Neural cell (in vitro differentiated cells): ENCODE measurements at regions not wholly inside any gene's neighbourhood (a gene's known extent, or its start where the extent isn't known, plus 50 kb on each side); places are given as distances from the start of the nearest gene placed in this dataset.

Experiments
- H2AFZ ChIP-seq: fragments of 200-600, 300-800 bp; sonication (generic), shearing (Covaris generic); 2 replicates; pipeline ENCODE4 v1.6.0; 2014; ENCODE audit warnings: low read depth, mild to moderate bottlenecking, antibody characterized with exemption, low read length, moderate library complexity
- H3F3A ChIP-seq: fragments of 200-600 bp; shearing (Covaris generic); 2 replicates; pipeline ENCODE4 v1.6.1; 2016; ENCODE audit warnings: mild to moderate bottlenecking, moderate library complexity, mixed read lengths, antibody characterized with exemption, low read length; ENCODE audit not compliant: insufficient read depth, poor library complexity, severe bottlenecking
- H3K27ac ChIP-seq: fragments of 200-600, 300-800 bp; sonication (generic), shearing (Covaris generic); 2 replicates; pipeline ENCODE4 v1.5.1; 2014; ENCODE audit warnings: mild to moderate bottlenecking, low read length, moderate library complexity
- H3K27me3 ChIP-seq: fragments of 300-800, 200-600 bp; sonication (generic), shearing (Covaris generic); 2 replicates; pipeline ENCODE4 v1.6.0; 2014; ENCODE audit warnings: mild to moderate bottlenecking, low read depth, low read length, moderate library complexity; ENCODE audit not compliant: insufficient read depth
- H3K36me3 ChIP-seq: fragments of 300-800, 200-600 bp; sonication (generic), shearing (Covaris generic); 2 replicates; pipeline ENCODE4 v1.5.1; 2014; ENCODE audit warnings: mild to moderate bottlenecking, antibody characterized with exemption, low read length, moderate library complexity; ENCODE audit not compliant: insufficient read depth
- H3K4me2 ChIP-seq: fragments of 300-800, 200-600 bp; sonication (generic), shearing (Covaris generic); 2 replicates; pipeline ENCODE4 v1.6.0; 2014; ENCODE audit warnings: mild to moderate bottlenecking, low read length
- H3K4me3 ChIP-seq: fragments of 300-800, 200-600 bp; sonication (generic), shearing (Covaris generic); 2 replicates; pipeline ENCODE4 v1.5.1; 2014; ENCODE audit warnings: mild to moderate bottlenecking, low read length, moderate library complexity
- H3K79me2 ChIP-seq: fragments of 200-600 bp; shearing (Covaris generic); replicated peaks from 2 replicates; pipeline ENCODE4 v1.6.0; 2014; ENCODE audit warnings: mild to moderate bottlenecking, low read length, moderate library complexity; ENCODE audit not compliant: insufficient read depth
- H3K9ac ChIP-seq: fragments of 300-800, 200-600 bp; sonication (generic), shearing (Covaris generic); 2 replicates; pipeline ENCODE4 v1.6.1; 2016; ENCODE audit warnings: mild to moderate bottlenecking, low read length, mixed read lengths
- H3K9me2 ChIP-seq: fragments of 200-600 bp; shearing (Covaris generic); 2 replicates; pipeline ENCODE4 v1.6.1; 2016; ENCODE audit warnings: mild to moderate bottlenecking, low read length, mixed read lengths; ENCODE audit not compliant: insufficient read depth
- H3K9me3 ChIP-seq: fragments of 200-600, 300-800 bp; sonication (generic), shearing (Covaris generic); 2 replicates; pipeline ENCODE4 v1.6.1; 2016; ENCODE audit warnings: mild to moderate bottlenecking, mixed run types, low read length, moderate library complexity, mixed read lengths
- H4K20me1 ChIP-seq: fragments of 200-600 bp; shearing (Covaris generic); 2 replicates; pipeline ENCODE4 v1.6.1; 2016; ENCODE audit warnings: mild to moderate bottlenecking, mixed run types; ENCODE audit not compliant: insufficient read depth
- EP300 ChIP-seq: fragments of 450-650 bp; conservative IDR thresholded peaks from 2 replicates; pipeline ENCODE4 v1.6.1; 2014; ENCODE audit warnings: antibody characterized with exemption, mild to moderate bottlenecking, moderate library complexity; ENCODE audit not compliant: poor library complexity, severe bottlenecking
- EZH2 ChIP-seq: fragments of 200-600, 300-800 bp; shearing (Covaris generic), sonication (generic); IDR thresholded peaks from 2 replicates; pipeline ENCODE4 v1.6.1; 2014; ENCODE audit warnings: antibody characterized with exemption, low read length, borderline replicate concordance, mild to moderate bottlenecking; ENCODE audit not compliant: insufficient read depth, poor library complexity, severe bottlenecking
- MXI1 ChIP-seq: fragments of 450-650 bp; conservative IDR thresholded peaks from 2 replicates; pipeline ENCODE4 v1.6.1; 2014; ENCODE audit warnings: antibody characterized with exemption, mild to moderate bottlenecking; ENCODE audit not compliant: poor library complexity, severe bottlenecking
- POLR2AphosphoS5 ChIP-seq: IDR thresholded peaks from 2 replicates; pipeline ENCODE4 v1.6.1; 2012
- RAD21 ChIP-seq: fragments of 450-650 bp; conservative IDR thresholded peaks from 2 replicates; pipeline ENCODE4 v1.6.1; 2014; ENCODE audit warnings: antibody characterized with exemption, mild to moderate bottlenecking, moderate library complexity
- REST ChIP-seq: IDR thresholded peaks from 2 replicates; pipeline ENCODE4 v1.6.1; 2012; ENCODE audit warnings: borderline replicate concordance
- SMC3 ChIP-seq: fragments of 450-650 bp; conservative IDR thresholded peaks from 2 replicates; pipeline ENCODE4 v1.6.1; 2014; ENCODE audit warnings: antibody characterized with exemption, mild to moderate bottlenecking, moderate library complexity; ENCODE audit not compliant: poor library complexity
- TAF1 ChIP-seq: IDR thresholded peaks from 2 replicates; pipeline ENCODE4 v1.6.1; 2012; ENCODE audit warnings: low read depth
- TF ChIP-seq, protein P1 (sequence below): fragments of 450-650 bp; IDR thresholded peaks from 2 replicates; pipeline ENCODE4 v1.5.1; 2014; ENCODE audit warnings: antibody characterized with exemption, mild to moderate bottlenecking, moderate library complexity; ENCODE audit not compliant: poor library complexity, severe bottlenecking

GRCh38 chr11:26790738-26791137 lies 68.9 kb upstream of the SLC5A12 start:
- no peak for TF ChIP-seq EZH2
- TF ChIP-seq POLR2AphosphoS5: no peak
- no peak for TF ChIP-seq RAD21
- TF ChIP-seq TAF1: no peak
- no peak for TF ChIP-seq MXI1
- TF ChIP-seq EP300: no peak
- no peak for TF ChIP-seq SMC3
- TF ChIP-seq REST: no peak
- TF ChIP-seq, protein P1, sequence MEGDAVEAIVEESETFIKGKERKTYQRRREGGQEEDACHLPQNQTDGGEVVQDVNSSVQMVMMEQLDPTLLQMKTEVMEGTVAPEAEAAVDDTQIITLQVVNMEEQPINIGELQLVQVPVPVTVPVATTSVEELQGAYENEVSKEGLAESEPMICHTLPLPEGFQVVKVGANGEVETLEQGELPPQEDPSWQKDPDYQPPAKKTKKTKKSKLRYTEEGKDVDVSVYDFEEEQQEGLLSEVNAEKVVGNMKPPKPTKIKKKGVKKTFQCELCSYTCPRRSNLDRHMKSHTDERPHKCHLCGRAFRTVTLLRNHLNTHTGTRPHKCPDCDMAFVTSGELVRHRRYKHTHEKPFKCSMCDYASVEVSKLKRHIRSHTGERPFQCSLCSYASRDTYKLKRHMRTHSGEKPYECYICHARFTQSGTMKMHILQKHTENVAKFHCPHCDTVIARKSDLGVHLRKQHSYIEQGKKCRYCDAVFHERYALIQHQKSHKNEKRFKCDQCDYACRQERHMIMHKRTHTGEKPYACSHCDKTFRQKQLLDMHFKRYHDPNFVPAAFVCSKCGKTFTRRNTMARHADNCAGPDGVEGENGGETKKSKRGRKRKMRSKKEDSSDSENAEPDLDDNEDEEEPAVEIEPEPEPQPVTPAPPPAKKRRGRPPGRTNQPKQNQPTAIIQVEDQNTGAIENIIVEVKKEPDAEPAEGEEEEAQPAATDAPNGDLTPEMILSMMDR: no peak
- Histone ChIP-seq H3F3A (no peaks in the 10 kb centered on the region), H3K4me3 (no peak overlapping the region), H3K27me3 (no peaks in the 10 kb centered on the region), H3K4me2 (no peak overlapping the region), H3K27ac (no peak overlapping the region), H3K9me3 (no peaks in the 10 kb centered on the region), H3K9me2 (no peaks in the 10 kb centered on the region), H4K20me1 (no peaks in the 10 kb centered on the region), H3K79me2 (no peaks in the 10 kb centered on the region), H3K36me3 (no peaks in the 10 kb centered on the region), H2AFZ (no peak overlapping the region), H3K9ac (no peak overlapping the region)

DNA sequence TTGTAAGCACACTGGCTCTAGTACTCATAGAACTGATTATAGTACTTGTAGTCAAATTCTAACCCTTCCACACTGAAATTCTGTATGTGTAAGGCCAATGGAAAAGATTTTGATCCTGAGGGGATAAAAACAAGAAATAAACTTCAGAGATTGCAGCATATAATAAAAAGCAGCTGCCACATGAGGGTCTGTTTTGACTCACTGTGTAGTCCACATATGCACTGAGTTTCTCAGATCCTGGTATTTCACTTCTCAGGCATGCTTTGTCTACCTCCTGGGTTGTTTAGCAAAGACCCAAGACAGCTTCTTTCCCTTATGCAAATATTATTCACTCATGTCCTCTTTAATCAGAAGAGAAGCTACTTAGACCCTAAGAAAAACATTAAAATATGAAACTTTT lies 71.1 kb upstream of the SLC5A12 start:
- Histone ChIP-seq H3K9me2 (no peaks in the 10 kb centered on the region), H3K27me3 (no peaks in the 10 kb centered on the region), H3K4me2 (no peak overlapping the region), H3K79me2 (no peaks in the 10 kb centered on the region), H3K9ac (no peak overlapping the region), H3F3A (no peaks in the 10 kb centered on the region), H2AFZ (no peak overlapping the region), H4K20me1 (no peaks in the 10 kb centered on the region), H3K9me3 (no peaks in the 10 kb centered on the region), H3K27ac (no peak overlapping the region), H3K36me3 (no peaks in the 10 kb centered on the region), H3K4me3 (no peak overlapping the region)
- no peak for TF ChIP-seq TAF1
- TF ChIP-seq, protein P1: no peak
- TF ChIP-seq POLR2AphosphoS5: no peak
- no peak for TF ChIP-seq MXI1
- no peak for TF ChIP-seq EP300
- no peak for TF ChIP-seq RAD21
- no peak for TF ChIP-seq EZH2
- no peak for TF ChIP-seq SMC3
- no peak for TF ChIP-seq REST
